LoVo (cell line): ENCODE measurements at regions not wholly inside any gene's neighbourhood (a gene's known extent, or its start where the extent isn't known, plus 50 kb on each side); places are given as distances from the start of the nearest gene placed in this dataset.
"Not testable (repeated sequence)": the region's sequence is repeated elsewhere in the genome, so short reads cannot be mapped to it uniquely, and the experiment has no call there.

Experiments
- DNase-seq: peaks from one replicate; pipeline ENCODE4 v3.0.0-alpha.2; 2016; ENCODE audit warnings: low spot score

DNA sequence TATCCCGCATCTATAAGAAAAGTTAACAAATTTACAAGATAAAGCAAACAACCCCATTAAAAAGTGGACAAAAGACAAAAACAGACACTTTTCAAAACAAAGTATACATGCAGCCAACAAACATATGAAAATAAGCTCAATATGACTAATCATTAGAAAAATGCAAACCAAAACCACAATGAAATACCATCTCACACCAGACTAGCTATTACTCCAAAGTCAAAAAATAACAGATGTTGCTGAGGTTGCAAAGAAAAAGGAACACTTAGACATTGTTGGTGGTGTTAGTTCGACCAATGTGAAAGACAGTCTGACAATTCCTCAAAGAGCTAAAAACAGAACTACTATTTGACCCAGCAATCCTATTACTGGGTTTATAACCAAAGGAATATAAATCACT is 968.6 kb upstream of the USP15 start:
- no peak for DNase-seq

DNA sequence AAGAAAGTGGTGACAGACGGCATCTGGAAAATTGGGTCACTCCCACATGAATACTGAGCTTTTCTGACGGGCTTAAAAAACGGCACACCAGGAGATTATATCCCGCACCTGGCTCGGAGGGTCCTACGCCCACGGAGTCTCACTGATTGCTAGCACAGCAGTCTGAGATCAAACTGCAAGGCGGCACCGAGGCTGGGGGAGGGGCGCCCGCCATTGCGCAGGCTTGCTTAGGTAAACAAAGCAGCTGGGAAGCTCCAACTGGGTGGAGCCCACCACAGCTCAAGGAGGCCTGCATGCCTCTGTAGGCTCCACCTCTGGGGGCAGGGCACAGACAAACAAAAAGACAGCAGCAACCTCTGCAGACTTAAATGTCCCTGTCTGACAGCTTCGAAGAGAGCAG is 966.2 kb upstream of the USP15 start:
- DNase-seq, result not testable (repeated sequence)

- no peak for DNase-seq
Observed at GRCh38 chr12:61301817-61302216, 958.4 kb upstream of the USP15 start.

DNA sequence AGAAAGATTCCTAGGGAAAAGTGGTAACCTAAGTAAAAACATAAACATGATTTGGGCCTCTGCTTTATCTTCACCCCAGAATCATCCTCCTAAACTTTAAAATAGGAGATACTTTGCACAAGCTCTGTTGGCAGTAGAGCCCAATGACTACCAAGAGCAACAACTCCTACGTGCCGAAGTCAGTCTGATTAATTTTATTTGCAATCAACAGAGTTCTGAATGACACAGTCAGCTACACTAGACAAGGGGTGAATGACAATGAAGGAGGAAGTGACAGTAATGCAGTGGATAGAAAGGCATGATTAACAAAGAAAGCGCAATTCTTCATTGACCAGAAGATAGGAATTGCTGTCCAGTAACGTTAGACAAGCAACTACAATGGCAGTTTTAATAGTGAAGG is 957.9 kb upstream of the USP15 start:
- no peak for DNase-seq

- no peak for DNase-seq
Observed at GRCh38 chr12:61308220-61308619, 952.0 kb upstream of the USP15 start.

DNA sequence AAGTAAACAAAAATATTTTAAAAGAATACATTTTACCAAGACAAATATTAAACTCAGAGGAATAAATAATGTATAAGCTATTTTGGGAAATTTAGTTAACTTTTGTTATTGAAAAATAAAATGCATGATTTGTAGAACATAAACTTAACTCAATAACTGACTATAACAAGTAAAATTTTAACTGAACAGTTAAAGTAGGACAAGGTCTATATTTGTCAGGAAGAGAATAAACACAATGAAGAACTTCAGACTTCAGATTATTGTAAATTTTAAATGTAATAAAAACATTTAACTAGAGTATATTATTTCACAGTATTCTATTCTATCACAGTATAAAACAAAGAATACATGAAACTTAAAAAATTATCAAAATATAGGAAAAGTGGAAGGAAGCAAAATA is 948.8 kb upstream of the USP15 start:
- DNase-seq, result no peak

- no peak for DNase-seq
Observed at GRCh38 chr12:61348871-61349270, 911.3 kb upstream of the USP15 start.

GRCh38 chr12:61355105-61355504 is 905.1 kb upstream of the USP15 start:
- DNase-seq, result no peak

DNA sequence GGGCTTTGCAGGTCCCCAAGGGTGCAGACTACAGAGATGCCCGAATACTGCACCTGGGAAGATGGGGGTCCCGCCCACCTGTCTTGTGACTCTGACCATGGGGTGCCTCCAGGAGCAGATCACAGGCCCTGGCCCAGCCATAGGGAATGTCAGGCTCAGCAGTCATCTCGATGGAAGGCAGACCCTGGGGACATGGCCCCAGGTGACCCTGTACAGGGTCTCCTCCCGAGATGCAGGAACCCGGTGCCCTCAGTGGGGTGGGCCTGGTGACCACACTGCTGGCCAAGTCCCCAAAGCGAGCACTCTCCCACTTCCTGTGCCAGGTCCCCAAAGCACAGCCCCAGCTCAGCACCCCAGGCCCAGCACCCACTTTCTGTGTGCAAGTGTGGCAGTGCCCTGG is 903.7 kb upstream of the USP15 start:
- DNase-seq, result no peak

- DNase-seq, result no peak
Observed at GRCh38 chr12:61357496-61357895, 902.7 kb upstream of the USP15 start.

DNA sequence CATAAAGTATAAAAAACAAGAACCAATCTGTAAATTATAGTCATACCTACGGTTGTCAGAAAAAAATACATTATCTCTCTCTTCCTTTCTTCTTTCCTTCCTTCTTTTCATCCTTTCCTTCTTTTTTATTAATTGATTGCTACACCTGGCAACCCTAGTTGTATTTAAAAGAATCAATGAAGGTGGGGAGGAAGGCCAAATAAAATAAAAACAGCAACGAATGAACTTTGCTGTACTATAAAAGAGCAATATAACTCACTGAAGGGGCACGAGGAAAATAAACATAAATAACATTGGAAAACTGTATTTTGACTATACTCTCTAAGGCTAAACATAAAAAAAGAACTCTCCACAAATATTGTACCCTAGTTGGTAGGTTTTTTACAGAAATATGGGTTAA is 898.2 kb upstream of the USP15 start:
- DNase-seq, result no peak

DNA sequence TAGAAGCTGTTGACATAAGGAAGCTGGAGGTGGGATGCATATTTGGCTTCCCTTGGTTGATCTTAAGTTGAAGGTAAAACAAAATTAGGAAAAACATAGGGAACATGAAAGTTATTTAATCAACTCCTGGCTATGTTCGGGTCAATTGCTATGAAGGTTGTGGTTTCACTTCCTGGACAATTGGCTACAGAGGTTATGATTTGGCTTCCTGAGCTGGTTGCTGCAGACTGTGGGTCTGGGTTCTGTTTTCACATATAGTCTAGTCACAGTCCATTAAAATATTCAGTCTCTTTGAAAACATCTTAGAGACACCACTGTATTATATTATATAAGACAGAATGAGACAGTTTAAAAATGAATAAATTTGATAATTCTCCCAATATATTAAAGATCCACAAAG is 895.2 kb upstream of the USP15 start:
- no peak for DNase-seq

GRCh38 chr12:61367281-61367785 is 892.9 kb upstream of the USP15 start:
- no peak for DNase-seq

DNA sequence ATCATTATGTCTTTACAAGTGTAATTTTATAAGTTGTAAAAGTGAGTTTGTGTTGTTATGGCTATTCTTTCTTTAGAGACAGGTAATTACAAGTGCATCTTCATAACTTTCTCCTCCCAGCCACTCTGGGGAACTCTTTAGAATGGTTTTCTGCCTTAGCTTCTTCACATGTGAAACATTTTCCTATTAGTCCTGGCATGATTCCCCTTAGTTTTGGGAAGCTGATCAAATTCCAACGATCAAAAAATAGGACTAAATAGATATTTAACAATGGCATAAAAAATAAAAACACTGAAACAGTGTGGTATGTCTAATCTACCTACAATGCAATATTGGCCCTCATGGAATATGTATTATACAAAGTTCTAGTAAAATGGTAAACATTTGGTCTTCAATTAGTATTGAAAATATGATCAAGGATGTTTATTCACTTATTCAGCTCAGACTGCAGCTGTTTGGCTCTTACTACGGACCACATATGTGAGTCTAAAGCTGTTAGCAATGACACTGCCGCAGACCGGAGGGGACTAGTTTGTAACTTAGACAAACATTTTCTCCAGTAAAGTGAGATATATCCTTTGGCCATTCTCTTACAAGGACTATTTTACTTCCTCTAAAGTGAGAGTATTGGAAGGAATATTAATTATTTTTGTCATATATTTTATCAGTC is 890.8 kb upstream of the USP15 start:
- no peak for DNase-seq

DNA sequence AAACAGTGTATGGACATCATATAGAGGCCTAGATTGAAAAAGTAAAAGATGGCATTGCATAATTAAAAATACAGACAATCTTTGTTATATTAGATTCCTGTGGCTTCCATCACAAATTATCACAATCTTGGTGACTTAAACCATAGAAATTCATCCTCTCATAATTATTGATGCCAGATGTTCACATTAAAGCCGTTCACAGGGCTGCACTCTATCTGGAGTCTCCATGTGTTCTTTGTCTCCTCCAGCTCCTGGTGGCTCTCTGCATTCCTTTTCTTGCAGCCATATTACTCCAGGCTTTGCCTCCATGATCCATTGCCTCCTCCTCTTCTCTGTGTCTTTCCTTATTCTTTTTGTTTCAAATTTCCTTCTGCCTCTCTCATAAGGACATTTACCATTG is 875.7 kb upstream of the USP15 start:
- DNase-seq, result no peak

GRCh38 chr12:61385771-61386170 is 874.4 kb upstream of the USP15 start:
- no peak for DNase-seq

DNA sequence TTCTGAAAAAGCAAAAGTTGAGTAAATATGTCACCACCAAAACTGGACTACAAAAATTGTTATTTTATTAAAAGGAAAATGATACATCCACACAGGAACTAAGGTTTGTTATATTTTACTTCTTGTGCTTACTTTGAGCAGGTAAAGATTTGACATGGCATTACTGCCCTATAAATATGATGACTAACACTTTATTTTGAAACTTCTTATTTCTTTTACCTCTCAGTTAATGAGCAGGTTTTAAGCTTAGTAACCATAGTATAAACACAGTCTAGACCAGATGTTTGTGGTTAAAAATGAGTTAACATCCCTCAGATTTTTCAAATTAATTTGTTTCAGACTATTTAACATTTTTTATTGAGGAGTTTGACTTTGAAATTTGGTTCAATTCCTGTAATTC is 862.5 kb upstream of the USP15 start:
- no peak for DNase-seq

GRCh38 chr12:61412201-61412600 is 848.0 kb upstream of the USP15 start:
- DNase-seq, result no peak

- DNase-seq, result no peak
Observed at GRCh38 chr12:61414470-61414869, 845.7 kb upstream of the USP15 start.

DNA sequence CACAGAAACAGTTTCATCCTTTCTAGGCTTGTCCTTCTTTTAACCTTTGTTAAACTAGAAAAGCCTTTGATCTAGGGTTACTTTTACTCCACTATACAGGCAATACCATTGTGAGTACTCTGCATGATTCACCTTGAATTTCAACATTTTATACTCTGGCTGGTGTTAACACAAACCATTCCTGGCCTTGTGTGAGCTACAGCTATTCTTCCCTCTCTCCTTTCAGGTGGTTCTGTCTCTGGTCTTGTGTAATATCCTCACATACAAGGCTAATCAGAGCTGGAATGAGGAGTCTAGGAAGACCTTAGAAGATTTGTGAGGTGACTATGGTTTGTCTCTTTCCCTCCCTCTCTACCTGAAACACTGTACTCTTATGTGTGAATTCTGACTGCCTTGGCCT is 837.4 kb upstream of the USP15 start:
- no peak for DNase-seq

GRCh38 chr12:61452076-61452475 is 808.1 kb upstream of the USP15 start:
- DNase-seq, result peak; percentile 20

GRCh38 chr12:61487728-61488127 is 772.5 kb upstream of the USP15 start:
- no peak for DNase-seq

DNA sequence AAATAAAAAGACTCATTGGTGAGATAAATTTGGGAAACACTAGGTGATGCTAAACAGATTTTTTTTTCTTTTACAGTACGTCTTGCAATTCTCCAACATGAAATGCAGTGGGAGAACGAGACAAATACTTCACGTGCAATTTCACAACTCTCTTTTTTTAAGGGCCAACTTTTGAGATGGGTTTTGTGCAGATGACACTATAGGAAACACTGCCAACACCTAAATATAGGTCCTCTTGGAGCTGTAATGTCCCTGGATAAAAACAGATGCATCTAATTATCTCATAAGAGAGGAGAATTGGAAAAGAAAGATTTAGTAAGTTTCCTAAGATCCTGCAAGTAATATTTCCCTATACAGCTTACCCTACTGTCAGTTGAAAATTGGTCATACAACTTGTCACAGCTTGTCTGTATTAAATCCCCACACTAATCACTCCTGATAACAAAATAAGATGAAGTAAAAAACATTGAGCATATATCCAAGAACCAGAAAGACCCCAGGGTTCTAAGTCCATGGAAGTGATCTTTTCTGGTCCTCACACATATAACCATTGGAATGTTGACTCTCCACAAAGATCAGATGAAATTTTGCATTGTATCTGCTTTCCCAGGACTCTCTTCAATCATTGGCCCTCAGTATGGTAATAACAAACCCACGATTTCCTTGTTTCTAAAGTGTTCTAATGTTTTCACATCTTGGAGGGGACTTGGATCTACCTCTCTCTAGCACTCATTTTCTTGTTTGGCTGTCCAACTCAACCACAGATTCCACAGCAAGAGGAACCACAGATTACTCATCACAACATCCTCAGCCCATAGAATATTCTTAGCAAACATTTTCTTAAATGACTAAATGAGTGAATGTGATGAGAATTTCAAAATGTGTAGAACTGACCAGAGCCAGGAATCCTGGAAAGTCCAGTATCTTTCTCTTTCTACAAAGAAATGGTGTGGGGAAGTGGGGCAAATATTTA is 769.4 kb upstream of the USP15 start:
- no peak for DNase-seq
